Testis (tissue), 2 donors: ENCODE measurements at regions not wholly inside any gene's neighbourhood (a gene's known extent, or its start where the extent isn't known, plus 50 kb on each side); places are given as distances from the start of the nearest gene placed in this dataset.

ENCODE experiments used
- DNase-seq: peaks from one replicate; pipeline ENCODE4 v3.0.0-alpha.2; 2019
- H3K27ac ChIP-seq, 2 donors: fragments of 200-600 bp; sonication (generic); one replicate each; pipeline ENCODE4 v1.5.1; 2019
- H3K27me3 ChIP-seq: fragments of 200-600 bp; sonication (generic); one replicate; pipeline ENCODE4 v1.5.1; 2019
- H3K36me3 ChIP-seq: fragments of 200-600 bp; sonication (generic); one replicate; pipeline ENCODE4 v1.5.1; 2017; ENCODE audit warnings: low read depth; ENCODE audit errors: missing control alignments
- H3K4me1 ChIP-seq: fragments of 200-600 bp; sonication (generic); one replicate; pipeline ENCODE4 v1.5.1; 2019
- H3K4me3 ChIP-seq, 2 donors: fragments of 200-600 bp; sonication (generic); one replicate each; pipeline ENCODE4 v1.5.1; 2017 to 2019
- H3K9me3 ChIP-seq: fragments of 200-600 bp; sonication (generic); one replicate; pipeline ENCODE4 v1.5.1; 2017
- POLR2A ChIP-seq: fragments of 450-650 bp; IDR thresholded peaks from one replicate; pipeline ENCODE4 v1.6.1; 2017; ENCODE audit warnings: antibody characterized with exemption, mild to moderate bottlenecking, moderate library complexity
- WGBS, 2 donors: methylation state at CpG; one replicate each; pipeline ENCODE4 v1.1.5; 2018; 5-methylcytosine and 5-hydroxymethylcytosine counted together
- intact Hi-C: fragments of 100-400 bp; cut with DNase I; formaldehyde crosslinking; loops from one replicate; pipeline ENCODE4 v1.15.1; 2023; ENCODE audit warnings: low total_unique reads
- TF ChIP-seq, protein P1 (sequence below), 3 experiments: fragments of 450-650 bp in 2 of 3; fragments of 200-600 bp in 1 of 3; sonication (generic) in 1 of 3; IDR thresholded peaks; one replicate each; pipeline ENCODE4 v1.5.1; 2016 to 2019; ENCODE audit warnings: antibody characterized with exemption in 3 of 3, mild to moderate bottlenecking in 2 of 3, moderate library complexity in 1 of 3

DNA sequence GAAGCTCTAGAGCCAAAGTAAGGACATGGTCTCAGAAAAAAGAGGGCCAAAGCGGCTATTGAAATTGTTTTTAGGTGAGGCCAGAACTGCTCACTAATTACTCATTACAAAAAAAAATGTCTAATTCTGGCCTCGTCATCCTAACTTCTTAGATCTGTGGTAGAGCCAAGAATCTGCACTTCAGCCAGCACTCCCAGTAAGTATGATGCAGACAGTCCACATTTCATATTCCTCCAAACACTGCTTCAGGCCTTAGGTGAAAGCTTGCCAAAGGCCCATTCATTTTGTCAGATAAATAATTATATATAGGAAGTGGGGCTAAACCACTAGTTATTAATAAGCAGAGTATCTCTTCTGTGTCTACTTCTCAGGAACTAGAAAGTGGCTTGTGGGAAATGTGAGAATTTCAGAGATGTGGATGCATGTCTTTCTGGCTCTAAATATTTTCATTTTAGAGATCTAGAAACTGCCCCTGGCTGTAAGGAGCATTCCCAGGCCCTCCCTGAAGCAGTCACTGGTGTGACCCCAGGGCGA is 554.0 kb downstream of the TLE4 start:
- Histone ChIP-seq H3K27me3 (no peaks in the 10 kb centered on the region), H3K36me3 (no peaks in the 10 kb centered on the region), H3K9me3 (no peaks in the 10 kb centered on the region), H3K27ac (no peak overlapping the region), H3K4me1 (no peaks in the 10 kb centered on the region), H3K4me3 (no peak overlapping the region)
- intact Hi-C loops = no loop called here
- no peak for DNase-seq
- TF ChIP-seq, protein P1, sequence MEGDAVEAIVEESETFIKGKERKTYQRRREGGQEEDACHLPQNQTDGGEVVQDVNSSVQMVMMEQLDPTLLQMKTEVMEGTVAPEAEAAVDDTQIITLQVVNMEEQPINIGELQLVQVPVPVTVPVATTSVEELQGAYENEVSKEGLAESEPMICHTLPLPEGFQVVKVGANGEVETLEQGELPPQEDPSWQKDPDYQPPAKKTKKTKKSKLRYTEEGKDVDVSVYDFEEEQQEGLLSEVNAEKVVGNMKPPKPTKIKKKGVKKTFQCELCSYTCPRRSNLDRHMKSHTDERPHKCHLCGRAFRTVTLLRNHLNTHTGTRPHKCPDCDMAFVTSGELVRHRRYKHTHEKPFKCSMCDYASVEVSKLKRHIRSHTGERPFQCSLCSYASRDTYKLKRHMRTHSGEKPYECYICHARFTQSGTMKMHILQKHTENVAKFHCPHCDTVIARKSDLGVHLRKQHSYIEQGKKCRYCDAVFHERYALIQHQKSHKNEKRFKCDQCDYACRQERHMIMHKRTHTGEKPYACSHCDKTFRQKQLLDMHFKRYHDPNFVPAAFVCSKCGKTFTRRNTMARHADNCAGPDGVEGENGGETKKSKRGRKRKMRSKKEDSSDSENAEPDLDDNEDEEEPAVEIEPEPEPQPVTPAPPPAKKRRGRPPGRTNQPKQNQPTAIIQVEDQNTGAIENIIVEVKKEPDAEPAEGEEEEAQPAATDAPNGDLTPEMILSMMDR (IDR thresholded peaks at IDR 0.05) = no peak
- TF ChIP-seq POLR2A = no peak
- 86 to 88% methylated on average over 3 of the region's 3 CpGs for WGBS, 2 donors

DNA sequence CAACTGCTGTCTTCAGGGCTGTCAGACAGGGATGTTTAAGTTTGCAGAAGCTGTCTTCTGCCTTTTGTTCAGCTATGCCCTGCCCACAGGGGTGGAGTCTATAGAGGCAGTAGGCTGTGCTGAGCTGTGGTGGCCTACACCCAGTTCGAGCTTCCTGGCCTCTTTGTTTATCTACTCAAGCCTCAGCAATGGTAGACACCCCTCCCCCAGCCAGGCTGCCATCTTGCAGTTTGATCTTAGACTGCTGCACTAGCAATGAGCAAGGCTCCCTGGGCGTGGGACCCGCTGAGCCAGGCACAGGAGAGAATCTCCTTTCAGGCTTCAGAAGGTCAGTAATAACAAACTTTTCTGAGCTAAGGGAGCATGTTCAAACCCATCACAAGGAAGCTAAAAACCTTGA is 545.3 kb downstream of the TLE4 start:
- intact Hi-C loops = no loop called here
- H3K27me3 ChIP-seq = no peaks in the 10 kb centered on the region
- no peak overlapping the region for H3K27ac ChIP-seq
- no peak overlapping the region for H3K4me3 ChIP-seq
- no peaks in the 10 kb centered on the region for H3K36me3 ChIP-seq
- H3K4me1 ChIP-seq = no peaks in the 10 kb centered on the region
- TF ChIP-seq, protein P1 (IDR thresholded peaks at IDR 0.05) = no peak
- TF ChIP-seq POLR2A = no peak
- DNase-seq = no peak
- no peaks in the 10 kb centered on the region for H3K9me3 ChIP-seq
- 91 to 100% methylated on average over 3 of the region's 3 CpGs for WGBS, 2 donors

DNA sequence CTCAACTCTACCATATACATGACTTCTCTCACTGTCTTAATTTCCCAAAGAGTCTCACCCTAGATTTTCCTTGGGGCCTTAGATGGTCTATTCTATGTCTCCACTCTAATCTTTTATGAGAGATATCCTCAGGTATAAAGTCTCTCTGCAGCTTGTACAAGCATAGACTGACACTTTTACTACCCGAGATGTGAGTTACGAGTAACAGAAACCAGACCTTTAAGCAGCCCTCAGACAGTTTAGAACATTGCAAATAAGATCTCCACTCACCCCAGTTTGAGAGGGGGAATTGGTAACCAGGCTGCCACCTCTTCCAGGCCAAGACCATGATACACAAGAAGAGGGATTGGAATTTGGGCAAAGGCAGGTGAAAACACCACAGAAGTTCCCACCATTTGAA is 542.5 kb downstream of the TLE4 start:
- Histone ChIP-seq H3K27me3 (no peaks in the 10 kb centered on the region), H3K4me1 (no peaks in the 10 kb centered on the region), H3K4me3 (no peak overlapping the region), H3K27ac (no peak overlapping the region), H3K36me3 (no peaks in the 10 kb centered on the region), H3K9me3 (no peaks in the 10 kb centered on the region)
- intact Hi-C loops = no loop called here
- DNase-seq = no peak
- 64 to 100% methylated on average over 2 of the region's 2 CpGs for WGBS, 2 donors
- TF ChIP-seq, protein P1 (IDR thresholded peaks at IDR 0.05) = no peak

DNA sequence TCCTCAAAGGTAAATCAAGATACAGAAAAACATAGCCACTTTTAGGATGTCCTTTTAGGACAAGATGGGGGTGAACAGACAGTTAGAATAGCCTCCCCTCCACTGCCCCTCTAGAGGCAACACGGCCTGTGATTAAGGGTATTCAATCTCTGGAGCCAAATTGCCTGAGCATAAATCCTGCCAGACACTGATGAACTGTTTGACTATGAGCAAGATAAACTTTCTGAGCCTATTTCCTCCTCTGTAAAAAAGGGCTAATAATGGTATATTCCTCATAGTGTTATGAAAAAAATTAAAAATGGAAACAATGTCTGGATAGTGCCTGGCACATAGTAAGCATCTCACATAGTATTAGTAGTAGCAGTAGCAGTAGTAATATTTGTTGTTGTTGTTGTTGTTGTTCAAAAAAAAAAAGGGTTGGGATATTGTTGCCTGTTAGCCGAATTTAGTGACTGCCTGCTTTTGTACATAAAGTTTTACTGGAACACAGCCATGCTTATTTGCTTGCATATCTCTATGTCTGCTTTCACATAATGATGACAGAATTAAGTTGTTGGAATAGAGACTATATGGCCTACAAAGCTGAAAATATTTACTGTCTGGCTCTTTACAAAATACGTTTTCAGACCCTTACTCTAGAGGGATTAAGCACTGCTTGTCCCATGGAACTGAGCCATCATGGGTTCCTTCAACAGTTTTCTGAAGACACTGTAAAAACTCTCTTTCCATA is 536.3 kb downstream of the TLE4 start:
- H3K36me3 ChIP-seq = no peaks in the 10 kb centered on the region
- WGBS, 2 donors = 61 to 69% methylated on average over 3 of the region's 3 CpGs
- intact Hi-C loops = no loop called here

More for the DNA sequence above, 536.3 kb downstream of the TLE4 start:
- no peaks in the 10 kb centered on the region for H3K27me3 ChIP-seq
- TF ChIP-seq, protein P1 (IDR thresholded peaks at IDR 0.05) = no peak
- no peak for TF ChIP-seq POLR2A
- H3K9me3 ChIP-seq = no peaks in the 10 kb centered on the region
- H3K4me1 ChIP-seq = no peaks in the 10 kb centered on the region
- no peak for DNase-seq
- no peak overlapping the region for H3K4me3 ChIP-seq
- no peak overlapping the region for H3K27ac ChIP-seq
